ENCODE measurements at regions not wholly inside any gene's neighbourhood (a gene's known extent, or its start where the extent isn't known, plus 50 kb on each side); places are given as distances from the start of the nearest gene placed in this dataset.

- no peaks in the 10 kb centered on the region for H3K9me2 ChIP-seq (ENCODE audit: insufficient read depth)
Measured at GRCh38 chr2:48169141-48169592, 145.3 kb upstream of the FOXN2 start.

GRCh38 chr2:48170281-48170680 is 144.2 kb upstream of the FOXN2 start:
- Mint-ChIP-seq H3K27ac (no peak overlapping the region), H3K4me1 (peaks cover 5% of the 10 kb centered on the region), H3K27me3 (ENCODE audit: insufficient read depth, low read depth, poor library complexity) (peaks cover 4% of the 10 kb centered on the region), H3K36me3 (ENCODE audit: low read depth) (peaks cover 11% of the 10 kb centered on the region), H3K9me3 (peaks cover 20% of the 10 kb centered on the region), H3K4me3 (no peak overlapping the region)
- no peaks in the 10 kb centered on the region for H3K9me2 ChIP-seq (ENCODE audit: insufficient read depth)
- H3K4me1 ChIP-seq (ENCODE audit: insufficient read depth): no peaks in the 10 kb centered on the region
- no peaks in the 10 kb centered on the region for H3F3A ChIP-seq (replicated peaks; ENCODE audit: low read depth)
- no peaks in the 10 kb centered on the region for H4K20me1 ChIP-seq (replicated peaks; ENCODE audit: insufficient read depth)
- ATAC-seq (no peak), DNase-seq (ENCODE audit: low spot score) (no peak)
- no peak overlapping the region for H3K27ac ChIP-seq (ENCODE audit: low read depth)
- H3K79me2 ChIP-seq (replicated peaks; ENCODE audit: insufficient read depth): no peaks in the 10 kb centered on the region
- H3K4me3 ChIP-seq: no peak overlapping the region
- no peaks in the 10 kb centered on the region for H3K27me3 ChIP-seq (ENCODE audit: insufficient read depth)
- TF ChIP-seq ZNF331 (CRISPR knock-in tag; IDR thresholded peaks at IDR 0.05; ENCODE audit: low read depth) (no peak), JUNB (IDR thresholded peaks at IDR 0.05; ENCODE audit: unreplicated experiment) (no peak), CREB1 (CRISPR knock-in tag; IDR thresholded peaks at IDR 0.05; ENCODE audit: low read depth) (no peak)
- no peak overlapping the region for H3K4me2 ChIP-seq
- no peaks in the 10 kb centered on the region for H3K36me3 ChIP-seq (ENCODE audit: insufficient read depth)
- H2AFZ ChIP-seq: peak overlapping the region; percentile 47; the same call in 1 of the 2 replicates

More at GRCh38 chr2:48169141-48169592, 145.3 kb upstream of the FOXN2 start:
- Mint-ChIP-seq H3K4me1 (peaks cover 5% of the 10 kb centered on the region), H3K36me3 (ENCODE audit: low read depth) (peaks cover 11% of the 10 kb centered on the region), H3K4me3 (no peak overlapping the region), H3K9me3 (peaks cover 20% of the 10 kb centered on the region), H3K27me3 (ENCODE audit: insufficient read depth, low read depth, poor library complexity) (peaks cover 4% of the 10 kb centered on the region), H3K27ac (no peak overlapping the region)
- no peak overlapping the region for H3K4me3 ChIP-seq
- no peaks in the 10 kb centered on the region for H3F3A ChIP-seq (replicated peaks; ENCODE audit: low read depth)
- no peak for TF ChIP-seq EZH2 (IDR thresholded peaks at IDR 0.05; ENCODE audit: low read depth, unreplicated experiment)
- no peak for TF ChIP-seq CREB1 (CRISPR knock-in tag; IDR thresholded peaks at IDR 0.05; ENCODE audit: low read depth)
- no peak for TF ChIP-seq REST (IDR thresholded peaks at IDR 0.05; ENCODE audit: unreplicated experiment)
- TF ChIP-seq ZNF331 (CRISPR knock-in tag; IDR thresholded peaks at IDR 0.05; ENCODE audit: low read depth): no peak
- no peak for TF ChIP-seq JUNB (IDR thresholded peaks at IDR 0.05; ENCODE audit: unreplicated experiment)
- H3K27me3 ChIP-seq (ENCODE audit: insufficient read depth): no peaks in the 10 kb centered on the region
- no peak overlapping the region for H3K27ac ChIP-seq (ENCODE audit: low read depth)
- H3K79me2 ChIP-seq (replicated peaks; ENCODE audit: insufficient read depth): no peaks in the 10 kb centered on the region
- no peaks in the 10 kb centered on the region for H4K20me1 ChIP-seq (replicated peaks; ENCODE audit: insufficient read depth)
- no peak for DNase-seq (ENCODE audit: low spot score)
- H3K4me2 ChIP-seq: no peak overlapping the region
- no peak overlapping the region for H2AFZ ChIP-seq
- no peaks in the 10 kb centered on the region for H3K36me3 ChIP-seq (ENCODE audit: insufficient read depth)
- no peak for ATAC-seq
- H3K4me1 ChIP-seq (ENCODE audit: insufficient read depth): no peaks in the 10 kb centered on the region

- Histone ChIP-seq H3K36me3 (ENCODE audit: insufficient read depth) (no peaks in the 10 kb centered on the region), H3F3A (replicated peaks; ENCODE audit: low read depth) (no peaks in the 10 kb centered on the region), H3K4me1 (ENCODE audit: insufficient read depth) (no peaks in the 10 kb centered on the region), H2AFZ (no peak overlapping the region), H3K27ac (ENCODE audit: low read depth) (no peak overlapping the region), H4K20me1 (replicated peaks; ENCODE audit: insufficient read depth) (no peaks in the 10 kb centered on the region), H3K27me3 (ENCODE audit: insufficient read depth) (no peaks in the 10 kb centered on the region), H3K4me3 (no peak overlapping the region), H3K4me2 (no peak overlapping the region), H3K79me2 (replicated peaks; ENCODE audit: insufficient read depth) (no peaks in the 10 kb centered on the region), H3K9me2 (ENCODE audit: insufficient read depth) (peaks cover 6% of the 10 kb centered on the region; the same call in 1 of the 2 replicates)
- no peak for ATAC-seq
- Mint-ChIP-seq H3K27me3 (ENCODE audit: insufficient read depth, low read depth, poor library complexity) (no peaks in the 10 kb centered on the region), H3K4me1 (peaks cover 5% of the 10 kb centered on the region), H3K4me3 (no peak overlapping the region), H3K36me3 (ENCODE audit: low read depth) (no peaks in the 10 kb centered on the region; the same call in 2 of the 3 replicates), H3K27ac (no peak overlapping the region), H3K9me3 (peaks cover 2% of the 10 kb centered on the region; the same call in 2 of the 3 replicates)
- no peak for DNase-seq (ENCODE audit: low spot score)
- TF ChIP-seq ZNF114 (CRISPR knock-in tag; IDR thresholded peaks at IDR 0.05) (no peak), STAT1 (IDR thresholded peaks at IDR 0.05; ENCODE audit: unreplicated experiment) (no peak), CREB1 (CRISPR knock-in tag; IDR thresholded peaks at IDR 0.05; ENCODE audit: low read depth) (no peak)
Measured at GRCh38 chr2:48173141-48173540, 141.3 kb upstream of the FOXN2 start.

Data from GM23338 (cell line).